Parathyroid adenoma (tissue), 2 donors: ENCODE measurements at regions not wholly inside any gene's neighbourhood (a gene's known extent, or its start where the extent isn't known, plus 50 kb on each side); places are given as distances from the start of the nearest gene placed in this dataset.

Source experiments
- H2AFZ ChIP-seq: fragments of 300-600 bp; sonication (generic); one replicate; pipeline ENCODE4 v1.7.0; 2017; ENCODE audit warnings: antibody characterized with exemption, mild to moderate bottlenecking
- H3K27ac ChIP-seq: fragments of 300-600 bp; sonication (generic); one replicate; pipeline ENCODE4 v1.7.0; 2017
- H3K27me3 ChIP-seq: fragments of 300-600 bp; sonication (generic); one replicate; pipeline ENCODE4 v1.7.0; 2017; ENCODE audit warnings: low read length; ENCODE audit not compliant: control insufficient read depth, insufficient read depth
- H3K36me3 ChIP-seq: fragments of 300-600 bp; sonication (generic); one replicate; pipeline ENCODE4 v1.7.0; 2017; ENCODE audit warnings: low read length; ENCODE audit not compliant: control insufficient read depth, insufficient read depth
- H3K4me1 ChIP-seq: fragments of 300-600 bp; sonication (generic); one replicate; pipeline ENCODE4 v1.7.0; 2017; ENCODE audit warnings: control low read depth
- H3K4me2 ChIP-seq: fragments of 300-600 bp; sonication (generic); one replicate; pipeline ENCODE4 v1.7.0; 2017; ENCODE audit warnings: low read length
- H3K4me3 ChIP-seq: fragments of 300-600 bp; sonication (generic); one replicate; pipeline ENCODE4 v1.7.0; 2017; ENCODE audit warnings: low read depth, low read length
- H3K79me2 ChIP-seq: fragments of 300-600 bp; sonication (generic); one replicate; pipeline ENCODE4 v1.7.0; 2017; ENCODE audit warnings: control low read depth
- H3K9ac ChIP-seq: fragments of 300-600 bp; sonication (generic); one replicate; pipeline ENCODE4 v1.7.0; 2017; ENCODE audit warnings: mild to moderate bottlenecking
- H3K9me3 ChIP-seq: fragments of 300-600 bp; sonication (generic); one replicate; pipeline ENCODE4 v1.7.0; 2017; ENCODE audit warnings: low read length; ENCODE audit not compliant: control insufficient read depth
- TF ChIP-seq, protein P1 (sequence below): fragments of 300-600 bp; sonication (generic); IDR thresholded peaks from one replicate; pipeline ENCODE4 v1.7.0; 2017; ENCODE audit warnings: antibody characterized with exemption, mild to moderate bottlenecking
- donor health status: primary hyperparathyroidism.

DNA sequence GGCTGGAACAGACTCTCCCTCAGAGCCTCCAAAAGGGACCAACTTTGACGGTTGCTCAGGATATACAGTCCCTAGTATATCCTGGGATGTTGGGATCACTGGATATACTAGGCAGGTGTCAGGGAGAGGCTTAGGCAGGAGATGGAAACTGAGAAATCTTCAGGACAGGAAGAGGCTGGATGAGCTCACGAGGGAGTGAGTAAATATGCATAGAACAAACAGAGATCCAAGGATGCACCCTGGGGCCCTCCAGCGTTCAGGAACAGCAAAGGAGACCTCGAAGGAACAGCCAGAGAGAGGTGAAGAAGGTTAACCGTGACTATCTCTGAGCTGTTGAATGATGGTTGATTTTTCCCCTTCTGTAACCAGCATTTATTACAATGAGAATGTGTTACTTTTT, 191.3 kb downstream of the BMP7 start:
- H2AFZ ChIP-seq: no peak overlapping the region
- TF ChIP-seq, protein P1, sequence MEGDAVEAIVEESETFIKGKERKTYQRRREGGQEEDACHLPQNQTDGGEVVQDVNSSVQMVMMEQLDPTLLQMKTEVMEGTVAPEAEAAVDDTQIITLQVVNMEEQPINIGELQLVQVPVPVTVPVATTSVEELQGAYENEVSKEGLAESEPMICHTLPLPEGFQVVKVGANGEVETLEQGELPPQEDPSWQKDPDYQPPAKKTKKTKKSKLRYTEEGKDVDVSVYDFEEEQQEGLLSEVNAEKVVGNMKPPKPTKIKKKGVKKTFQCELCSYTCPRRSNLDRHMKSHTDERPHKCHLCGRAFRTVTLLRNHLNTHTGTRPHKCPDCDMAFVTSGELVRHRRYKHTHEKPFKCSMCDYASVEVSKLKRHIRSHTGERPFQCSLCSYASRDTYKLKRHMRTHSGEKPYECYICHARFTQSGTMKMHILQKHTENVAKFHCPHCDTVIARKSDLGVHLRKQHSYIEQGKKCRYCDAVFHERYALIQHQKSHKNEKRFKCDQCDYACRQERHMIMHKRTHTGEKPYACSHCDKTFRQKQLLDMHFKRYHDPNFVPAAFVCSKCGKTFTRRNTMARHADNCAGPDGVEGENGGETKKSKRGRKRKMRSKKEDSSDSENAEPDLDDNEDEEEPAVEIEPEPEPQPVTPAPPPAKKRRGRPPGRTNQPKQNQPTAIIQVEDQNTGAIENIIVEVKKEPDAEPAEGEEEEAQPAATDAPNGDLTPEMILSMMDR: no peak
- H3K9ac ChIP-seq: no peak overlapping the region
- H3K4me2 ChIP-seq: no peak overlapping the region
- no peaks in the 10 kb centered on the region for H3K36me3 ChIP-seq
- H3K27ac ChIP-seq: no peak overlapping the region
- H3K4me1 ChIP-seq: no peaks in the 10 kb centered on the region
- no peak overlapping the region for H3K4me3 ChIP-seq
- H3K79me2 ChIP-seq: no peaks in the 10 kb centered on the region
- no peaks in the 10 kb centered on the region for H3K27me3 ChIP-seq
- H3K9me3 ChIP-seq: no peaks in the 10 kb centered on the region

DNA sequence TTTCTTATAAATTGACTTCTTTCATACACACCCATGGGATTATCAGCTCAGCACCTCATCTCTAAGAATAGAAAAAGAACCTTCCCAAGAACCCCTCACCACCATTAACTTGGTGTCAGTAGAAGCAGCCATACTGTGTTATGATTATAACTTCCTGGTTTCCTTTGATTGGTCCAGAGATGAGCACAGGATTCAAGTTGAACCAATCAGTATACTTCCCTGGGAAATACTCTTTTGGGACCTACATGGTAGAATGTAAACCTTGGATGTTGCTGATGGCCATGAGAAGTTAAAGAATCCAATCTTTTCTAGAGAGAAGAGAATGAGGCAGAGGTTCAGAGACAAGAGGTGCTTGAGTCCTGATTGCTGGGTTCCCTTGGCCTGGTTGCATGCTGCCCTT, 190.8 kb downstream of the BMP7 start:
- no peaks in the 10 kb centered on the region for H3K9me3 ChIP-seq
- H2AFZ ChIP-seq: no peak overlapping the region
- no peaks in the 10 kb centered on the region for H3K36me3 ChIP-seq
- no peaks in the 10 kb centered on the region for H3K79me2 ChIP-seq
- H3K27me3 ChIP-seq: no peaks in the 10 kb centered on the region
- no peak overlapping the region for H3K4me3 ChIP-seq
- H3K4me1 ChIP-seq: no peaks in the 10 kb centered on the region
- H3K27ac ChIP-seq: no peak overlapping the region
- H3K9ac ChIP-seq: no peak overlapping the region
- no peak overlapping the region for H3K4me2 ChIP-seq
- TF ChIP-seq, protein P1: no peak

DNA sequence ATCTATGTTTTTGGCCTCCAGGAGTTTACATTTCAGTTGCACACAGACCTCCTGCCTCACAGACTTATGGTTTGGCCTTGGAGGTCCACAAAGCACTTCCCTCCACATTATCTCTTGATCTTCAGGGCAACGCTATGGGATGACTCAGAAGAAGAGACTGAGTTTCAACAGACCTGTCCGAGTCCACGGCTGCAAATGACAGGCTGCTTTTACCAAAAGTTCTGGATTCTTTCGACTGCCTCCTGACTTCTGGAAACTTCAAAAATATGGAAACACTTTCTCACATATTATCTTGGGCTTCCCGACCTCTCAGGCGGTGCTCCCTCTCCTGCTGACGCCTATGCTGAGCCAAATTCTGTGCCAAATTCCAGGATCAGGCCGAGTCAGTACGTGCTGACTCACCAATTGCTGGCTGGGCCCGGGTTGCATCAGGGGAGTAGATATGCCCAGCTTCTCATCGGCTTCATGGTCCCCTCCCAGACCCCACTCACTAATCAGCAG, 190.2 kb downstream of the BMP7 start:
- no peak overlapping the region for H3K4me2 ChIP-seq
- no peak overlapping the region for H3K9ac ChIP-seq
- no peak overlapping the region for H2AFZ ChIP-seq
- H3K4me1 ChIP-seq: no peaks in the 10 kb centered on the region
- no peak overlapping the region for H3K27ac ChIP-seq
- H3K36me3 ChIP-seq: no peaks in the 10 kb centered on the region
- TF ChIP-seq, protein P1: no peak
- H3K4me3 ChIP-seq: no peak overlapping the region
- H3K79me2 ChIP-seq: no peaks in the 10 kb centered on the region
- no peaks in the 10 kb centered on the region for H3K27me3 ChIP-seq
- H3K9me3 ChIP-seq: no peaks in the 10 kb centered on the region

DNA sequence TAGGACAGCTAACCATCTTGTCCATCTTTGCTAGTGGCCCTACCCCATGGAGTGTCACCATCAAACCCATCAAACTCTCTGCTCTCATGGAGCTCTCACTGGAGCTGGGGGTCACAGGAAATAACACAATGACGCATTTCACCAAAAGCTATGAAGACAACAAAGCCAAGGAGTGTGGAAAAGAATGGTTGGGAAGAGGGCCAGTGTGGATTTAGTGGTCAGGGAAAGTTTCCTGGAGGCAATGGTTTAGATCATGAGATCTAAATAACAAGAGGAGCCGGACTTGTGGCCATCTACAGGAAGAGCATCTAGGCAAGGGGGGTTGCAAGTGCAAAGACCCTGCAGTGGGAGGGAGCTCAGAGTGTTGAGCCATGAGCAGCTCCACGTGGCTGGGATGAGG, 189.5 kb downstream of the BMP7 start:
- Histone ChIP-seq H3K9ac (no peak overlapping the region), H3K36me3 (no peaks in the 10 kb centered on the region), H3K4me2 (no peak overlapping the region), H3K9me3 (no peaks in the 10 kb centered on the region), H2AFZ (no peak overlapping the region), H3K79me2 (no peaks in the 10 kb centered on the region), H3K4me3 (no peak overlapping the region), H3K4me1 (no peaks in the 10 kb centered on the region), H3K27me3 (no peaks in the 10 kb centered on the region), H3K27ac (no peak overlapping the region)
- TF ChIP-seq, protein P1: no peak

DNA sequence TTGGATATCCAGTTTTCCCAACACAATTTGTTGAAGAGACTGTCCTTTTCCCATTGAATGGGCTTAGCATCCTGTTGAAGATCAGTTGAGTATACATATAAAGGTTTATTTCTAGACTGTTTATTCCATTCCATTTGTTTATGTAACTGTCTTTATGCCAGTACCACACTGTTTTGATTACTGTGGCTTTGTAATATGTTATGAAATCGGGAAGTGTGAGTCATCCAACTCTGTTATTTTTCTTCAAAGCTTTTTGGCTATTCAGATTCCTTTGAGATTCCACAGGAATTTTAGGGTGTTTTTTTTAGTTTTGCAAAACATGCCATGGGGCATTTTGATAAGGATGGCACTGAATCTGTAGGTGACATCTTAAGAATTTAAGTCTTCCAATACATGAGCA, 188.3 kb downstream of the BMP7 start:
- Histone ChIP-seq H3K79me2 (no peaks in the 10 kb centered on the region), H3K4me1 (no peaks in the 10 kb centered on the region), H3K4me2 (no peak overlapping the region), H3K27ac (no peak overlapping the region), H3K36me3 (no peaks in the 10 kb centered on the region), H3K27me3 (no peaks in the 10 kb centered on the region), H3K4me3 (no peak overlapping the region), H2AFZ (no peak overlapping the region), H3K9me3 (no peaks in the 10 kb centered on the region), H3K9ac (no peak overlapping the region)
- TF ChIP-seq, protein P1: no peak
